Right kidney (tissue), 1 donor: ENCODE measurements at regions not wholly inside any gene's neighbourhood (a gene's known extent, or its start where the extent isn't known, plus 50 kb on each side); places are given as distances from the start of the nearest gene placed in this dataset.

Experiments
- DNase-seq: peaks from one replicate; pipeline ENCODE4 v3.0.0-alpha.2; 2016

DNA sequence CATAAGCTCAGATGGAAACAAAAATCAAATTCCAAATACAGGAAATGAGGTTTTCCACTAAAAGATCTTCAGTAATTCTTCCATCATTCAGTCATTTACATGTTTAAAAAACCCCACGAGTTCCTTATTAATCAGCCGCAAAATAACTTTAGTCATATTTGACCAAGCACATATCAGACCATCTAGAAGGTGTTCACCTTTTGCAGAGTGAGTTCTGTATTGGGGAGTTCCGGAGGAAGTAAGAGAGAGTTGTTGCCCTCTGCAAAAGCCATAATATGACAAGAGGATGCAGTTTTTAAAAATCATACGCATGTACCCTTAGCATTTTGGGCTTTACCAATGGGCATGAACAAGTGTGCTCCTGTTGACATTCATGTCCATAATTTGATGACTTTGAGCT lies 61.6 kb downstream of the CCR1 start:
- no peak for DNase-seq

DNA sequence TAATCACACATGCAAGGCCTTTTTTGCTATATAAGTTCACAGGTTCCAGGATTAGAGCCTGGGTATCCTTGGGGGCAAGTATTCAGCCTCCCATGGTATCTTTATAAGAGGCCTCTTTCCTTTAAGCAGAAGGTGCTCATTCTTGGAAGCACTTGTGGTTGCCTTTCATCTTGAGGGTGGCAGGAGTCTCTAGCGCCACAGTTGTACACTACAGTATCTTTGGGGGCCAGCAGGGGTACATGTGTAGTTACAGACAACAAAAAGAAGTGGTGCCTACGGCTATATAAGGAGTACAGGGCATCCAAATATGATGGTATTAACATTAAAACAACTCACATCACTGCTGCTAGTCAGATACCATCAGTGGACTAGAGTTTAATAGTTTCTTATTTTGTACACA lies 62.1 kb downstream of the CCR1 start:
- DNase-seq, result no peak

DNA sequence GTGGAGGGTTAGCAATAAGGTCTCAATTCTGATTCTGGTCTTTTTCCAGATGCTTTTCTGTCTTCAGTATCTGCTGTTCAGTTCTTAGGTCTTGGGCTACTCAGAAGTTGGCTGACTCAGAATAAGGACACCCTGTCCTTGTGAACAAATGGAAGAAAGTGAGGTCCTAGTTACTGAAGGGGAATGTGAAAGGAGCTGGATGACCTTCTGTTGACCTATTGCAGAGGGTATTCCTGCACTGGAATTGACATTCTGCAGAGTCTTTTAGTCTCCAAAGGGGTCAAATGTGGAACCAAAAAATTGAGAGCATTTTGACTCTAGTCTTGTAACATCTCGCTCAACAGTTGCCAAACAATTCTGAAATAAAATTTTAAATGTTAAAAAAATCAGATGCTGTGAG lies 63.0 kb downstream of the CCR1 start:
- DNase-seq, result no peak

DNA sequence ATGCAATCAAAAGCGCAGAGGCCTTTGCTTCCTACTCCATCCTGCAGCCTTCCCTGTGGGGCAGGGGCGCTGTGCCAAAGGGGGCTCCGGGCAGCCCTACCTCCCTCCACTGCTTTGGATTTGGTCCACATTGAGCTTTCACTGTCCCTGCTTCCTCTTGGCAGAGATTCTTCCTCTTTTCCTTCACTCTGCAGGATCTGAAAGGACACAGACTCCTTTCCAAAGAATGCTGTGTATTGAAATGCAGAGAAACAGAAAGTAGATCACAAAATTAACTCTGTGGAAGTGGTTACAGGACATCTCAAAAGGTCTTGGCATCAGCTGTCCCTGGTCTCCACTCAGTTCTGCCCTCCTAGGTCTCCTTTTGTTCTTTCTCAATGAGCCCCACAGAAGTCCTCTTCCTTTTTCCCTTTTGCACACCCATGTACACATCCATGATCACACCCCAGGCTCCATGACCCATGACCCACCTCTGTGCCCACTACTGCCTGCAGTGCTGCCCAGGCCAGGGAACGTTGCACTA lies 64.1 kb downstream of the CCR1 start:
- no peak for DNase-seq

DNA sequence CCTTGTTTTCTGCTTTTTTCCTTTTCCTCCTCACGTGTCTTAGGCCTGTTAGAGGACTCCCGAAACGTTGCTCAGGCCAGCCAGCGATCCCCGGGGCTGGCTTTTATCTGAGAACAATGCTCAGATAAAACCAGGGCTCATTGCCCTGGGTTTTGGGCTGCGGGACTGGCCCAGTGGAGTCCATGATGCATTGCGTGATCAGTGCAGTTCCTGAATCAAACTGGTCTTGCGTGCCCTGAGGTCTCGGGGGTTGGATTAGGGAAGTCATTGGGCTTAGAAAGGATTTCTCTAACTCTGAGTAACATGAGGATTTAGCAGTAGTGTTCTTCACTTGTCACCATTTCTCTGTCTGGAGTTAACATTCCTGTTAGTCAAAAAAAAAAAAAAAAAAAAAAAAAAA lies 66.3 kb downstream of the CCR1 start:
- DNase-seq, result no peak

DNA sequence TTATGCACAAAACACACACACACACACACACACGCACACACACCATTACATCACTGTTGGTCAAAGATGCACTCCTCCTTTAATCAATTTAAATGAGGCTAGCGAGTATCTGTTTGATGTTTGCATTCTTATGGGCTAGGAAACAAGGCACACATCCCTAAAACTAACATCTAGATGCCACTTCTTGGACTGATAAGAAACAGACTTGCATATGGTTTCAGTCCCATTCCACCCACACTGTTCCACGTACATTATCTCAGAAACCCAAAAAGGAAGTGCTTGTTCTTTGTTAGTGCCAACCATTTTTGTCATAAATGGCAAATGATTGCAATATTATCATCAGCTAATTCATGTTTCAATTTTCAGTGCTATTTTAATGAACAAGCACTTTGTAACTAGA lies 69.5 kb downstream of the CCR1 start:
- no peak for DNase-seq

DNA sequence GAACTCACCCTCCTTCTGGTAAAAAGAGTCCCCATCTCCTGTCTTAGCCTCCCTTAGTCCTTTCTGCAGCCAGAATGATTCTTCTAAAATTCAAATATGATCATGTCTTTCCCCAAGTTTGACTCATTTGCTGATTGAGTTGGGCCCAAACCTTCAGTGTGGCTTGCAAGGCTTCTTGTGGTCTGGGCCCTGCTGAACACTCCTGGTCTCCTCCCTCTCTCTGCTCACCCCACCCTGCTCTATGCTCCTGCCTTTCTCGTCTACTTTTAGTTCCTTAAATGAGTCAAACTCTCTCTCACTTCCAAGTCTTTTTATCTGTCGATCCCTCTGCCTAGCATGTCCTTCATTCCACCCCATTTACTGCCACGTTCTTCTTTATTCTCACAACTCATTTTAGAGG lies 72.6 kb downstream of the CCR1 start:
- no peak for DNase-seq

DNA sequence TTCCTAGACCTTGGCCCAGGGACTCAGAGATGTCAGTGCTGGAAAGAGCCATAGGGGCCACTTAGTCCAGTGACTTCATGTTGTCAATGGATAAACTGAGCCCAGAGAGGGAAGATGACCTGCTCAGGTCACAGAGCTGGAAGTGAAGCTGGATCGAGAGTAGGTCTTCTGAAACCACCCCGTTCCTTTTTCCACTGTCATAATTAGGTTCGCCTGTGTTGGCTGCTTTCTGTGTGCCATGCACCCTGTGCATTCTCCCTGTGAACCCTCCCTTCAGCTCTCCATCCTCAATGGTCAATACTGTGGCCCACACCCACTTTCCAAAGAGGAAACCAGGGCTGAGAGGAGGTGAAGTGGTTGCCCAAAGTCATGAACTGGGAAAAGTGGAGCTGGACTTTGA lies 74.8 kb downstream of the CCR1 start:
- no peak for DNase-seq

DNA sequence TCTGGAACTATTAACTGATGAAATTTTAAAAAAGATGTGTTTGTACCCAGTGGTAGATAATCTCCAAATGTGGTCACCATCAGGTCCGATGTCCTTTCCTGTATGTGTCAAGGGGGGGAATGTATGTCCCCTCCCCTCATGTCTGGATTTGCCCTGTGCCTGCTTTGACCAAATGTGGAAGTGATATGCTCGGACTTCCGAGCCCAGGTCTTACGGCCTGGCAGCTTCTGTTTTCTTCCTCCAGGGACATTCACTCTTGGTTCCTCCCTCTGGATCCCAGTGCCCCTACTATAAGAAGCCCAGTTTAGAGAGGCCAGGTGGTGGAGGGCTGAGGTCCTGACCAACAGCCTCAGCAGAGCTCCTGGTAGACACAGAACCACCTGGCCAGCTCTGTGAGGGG lies 75.5 kb downstream of the CCR1 start:
- DNase-seq, result no peak

DNA sequence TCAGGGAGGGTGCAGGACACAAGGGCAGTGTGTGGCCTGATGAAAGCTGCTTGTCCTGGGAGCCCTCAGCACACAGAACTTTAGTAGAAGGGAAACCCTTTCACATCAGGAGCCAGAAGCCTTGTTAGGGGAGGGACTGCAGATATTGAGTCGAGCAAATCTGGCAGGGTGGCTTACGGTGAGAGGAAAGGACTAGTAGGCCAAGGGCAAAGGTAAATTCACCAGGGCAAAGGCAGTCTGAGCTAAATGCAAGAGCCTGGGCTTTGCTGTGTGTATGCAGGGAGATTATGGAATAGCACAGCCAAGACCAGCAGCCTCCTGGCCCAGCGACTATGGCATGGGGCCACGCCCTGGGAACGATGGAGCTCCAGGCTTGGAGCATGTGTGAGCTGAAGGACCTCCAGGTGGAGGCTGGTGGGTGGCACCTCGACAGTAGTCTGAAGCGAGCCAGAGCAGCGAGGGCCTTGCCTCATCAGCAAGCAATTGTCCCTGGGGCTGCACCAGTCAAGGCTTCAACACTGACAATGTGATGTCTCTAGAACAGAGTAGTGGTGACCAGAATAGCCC lies 76.1 kb downstream of the CCR1 start:
- no peak for DNase-seq

DNA sequence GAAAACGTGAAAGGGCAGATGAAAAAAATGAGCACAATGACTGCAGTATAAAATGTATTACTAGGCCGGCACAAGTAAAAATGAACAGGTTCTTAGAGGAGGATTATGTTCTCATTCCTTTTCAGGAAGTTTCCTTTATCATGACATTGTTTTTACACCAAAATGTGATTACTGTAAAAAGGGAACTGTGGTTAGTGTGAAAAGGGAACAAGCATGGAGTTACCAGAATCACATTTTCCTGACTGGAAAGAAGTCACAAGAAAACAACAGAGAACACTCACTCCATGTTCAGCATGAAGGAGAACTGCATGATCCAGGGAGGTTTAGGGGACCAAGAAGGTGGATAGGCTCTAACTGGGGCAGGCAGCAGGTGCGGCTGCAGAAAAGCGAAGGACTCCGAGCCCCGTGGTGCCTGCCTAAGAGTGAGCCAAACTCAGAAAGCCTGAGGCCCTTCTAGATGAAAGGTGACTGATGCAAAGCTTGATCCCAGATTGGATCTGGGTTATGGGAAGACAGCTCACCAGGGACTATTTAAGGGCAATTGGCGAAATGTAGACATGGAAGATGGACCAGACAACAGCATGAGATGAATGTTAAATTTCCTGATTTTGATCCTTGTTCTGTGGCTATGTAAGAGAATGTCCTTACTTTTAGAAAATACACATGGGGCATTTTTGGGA lies 77.3 kb downstream of the CCR1 start:
- DNase-seq, result no peak

DNA sequence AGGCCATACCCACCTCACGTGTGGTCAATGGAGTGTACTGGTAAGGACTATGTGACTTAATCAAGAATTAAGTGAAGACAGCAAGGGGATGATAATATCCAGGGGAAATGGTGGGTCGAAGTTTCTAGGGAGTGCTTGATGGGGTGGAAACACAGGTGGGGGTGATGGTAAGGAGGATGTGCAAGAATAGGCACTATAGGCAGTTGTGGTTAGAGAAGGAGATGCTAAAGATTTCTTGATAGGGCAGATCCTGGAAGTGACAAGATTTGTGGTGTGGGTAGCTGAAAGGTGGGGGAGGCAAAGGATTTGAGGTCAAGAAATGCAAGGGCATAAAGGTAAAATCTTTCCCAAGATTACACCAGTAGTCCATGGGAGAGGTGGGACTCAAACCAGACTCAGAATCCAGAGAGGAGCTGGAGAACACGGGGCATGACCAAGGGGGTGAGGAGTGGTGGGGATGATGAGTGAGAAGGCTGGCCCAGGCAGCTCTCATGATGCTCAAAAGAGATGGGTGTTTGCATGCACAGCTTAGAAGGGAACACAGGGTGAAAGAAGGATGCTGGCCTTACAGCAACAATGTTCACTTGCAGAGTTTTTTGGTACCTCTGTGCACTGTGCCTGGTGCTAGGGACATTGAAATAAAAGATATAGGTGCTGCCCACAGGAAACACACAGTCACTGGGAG lies 78.4 kb downstream of the CCR1 start:
- no peak for DNase-seq

DNA sequence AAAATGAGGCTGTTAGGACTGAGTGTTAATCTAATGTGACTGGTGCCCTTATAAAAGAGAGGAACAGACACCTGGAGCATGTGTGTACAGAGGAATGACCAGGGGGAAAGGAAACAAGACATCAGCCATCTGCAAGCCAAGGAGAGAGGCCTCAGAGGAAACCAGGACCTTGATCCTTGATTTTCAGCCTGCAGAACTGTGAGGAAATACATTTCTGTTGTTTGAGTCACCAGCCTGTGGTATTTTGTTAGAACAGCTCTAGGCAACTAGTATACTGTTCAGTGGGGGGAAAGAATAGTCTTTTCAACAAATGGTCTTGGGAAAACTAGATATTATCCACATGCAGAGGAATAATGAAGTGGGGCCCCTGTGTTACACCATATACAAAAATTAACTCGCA lies 80.6 kb downstream of the CCR1 start:
- no peak for DNase-seq

DNA sequence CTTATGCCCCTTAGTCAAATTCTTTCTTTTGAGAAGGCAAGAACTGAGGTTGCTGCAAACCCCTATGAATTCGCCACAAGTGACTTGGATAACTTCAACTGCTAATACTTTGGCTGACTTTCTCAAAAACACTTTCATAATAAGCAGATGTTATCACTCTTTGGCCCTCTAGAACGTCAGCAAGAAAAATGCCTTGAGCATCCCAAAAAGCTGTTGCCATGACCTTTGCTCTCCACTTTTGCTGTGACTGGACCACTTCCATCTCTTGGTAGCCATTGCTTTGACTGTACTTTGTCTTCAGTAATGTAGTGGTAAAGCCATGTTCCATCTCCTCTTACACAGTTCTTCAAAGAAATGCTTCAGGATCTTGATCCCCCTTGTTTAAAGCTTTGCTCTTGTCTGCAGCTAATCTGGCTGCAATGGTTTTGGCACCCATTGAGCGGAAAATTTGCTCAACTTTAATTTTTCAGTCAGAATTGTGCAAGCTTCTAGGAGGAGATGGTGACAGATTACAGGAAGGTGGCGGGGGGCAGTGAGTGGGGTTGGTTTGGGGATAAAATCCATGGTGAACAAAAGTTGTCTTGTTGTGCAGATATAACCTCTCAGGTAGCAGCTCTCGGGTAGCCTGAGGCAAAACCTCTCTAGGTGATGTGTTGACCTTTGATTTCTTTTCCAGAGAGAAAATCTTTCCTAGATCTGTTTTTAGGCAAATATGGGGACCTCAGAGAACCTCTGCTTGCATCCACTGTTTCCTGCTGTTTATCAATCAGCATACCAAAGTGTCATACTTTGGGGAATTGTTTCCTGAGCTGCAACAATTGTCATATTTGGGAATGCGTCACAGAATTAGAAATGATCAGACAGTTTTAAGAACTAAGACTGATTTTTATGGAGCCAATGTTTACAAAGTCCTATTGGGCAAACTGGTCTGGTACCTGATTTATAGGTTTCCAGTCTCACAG lies 83.6 kb downstream of the CCR1 start:
- no peak for DNase-seq

DNA sequence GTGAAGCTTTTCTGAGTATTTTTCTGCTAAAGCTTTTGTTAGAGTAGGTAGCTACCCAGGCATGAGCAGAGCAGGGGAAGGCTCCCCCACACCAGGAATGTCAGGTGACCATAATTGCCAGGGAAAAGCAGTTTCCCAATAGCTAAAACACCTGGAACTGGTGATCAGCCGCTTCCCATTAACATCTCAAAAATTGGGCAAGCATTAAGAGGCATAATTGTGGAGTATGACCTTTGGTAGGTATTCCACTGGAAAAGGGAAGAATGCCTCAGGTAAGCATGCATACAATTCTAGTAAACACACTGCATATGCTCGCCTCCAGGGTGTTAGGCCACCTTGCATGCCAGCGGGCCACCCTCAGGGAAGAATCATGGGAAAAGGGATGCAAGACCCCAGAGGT lies 84.5 kb downstream of the CCR1 start:
- DNase-seq, result no peak

DNA sequence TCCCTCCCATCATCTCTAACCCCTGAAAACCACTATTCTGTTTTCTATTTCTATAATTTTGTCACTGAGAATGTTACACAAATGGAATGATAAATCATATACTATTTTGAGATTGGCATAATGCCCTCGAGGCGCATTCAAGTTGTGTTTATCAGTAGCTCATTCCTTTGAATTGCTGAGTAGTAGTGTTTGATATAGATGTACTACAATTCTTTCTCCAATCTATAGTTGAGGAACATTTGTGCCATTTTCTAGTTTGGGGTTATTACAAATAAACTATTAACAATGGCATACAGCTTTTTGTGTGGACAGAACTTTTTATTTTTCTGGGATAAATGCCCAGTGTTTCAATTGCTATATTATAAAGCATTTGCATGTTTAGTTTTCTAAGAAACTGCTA lies 86.0 kb downstream of the CCR1 start:
- no peak for DNase-seq

DNA sequence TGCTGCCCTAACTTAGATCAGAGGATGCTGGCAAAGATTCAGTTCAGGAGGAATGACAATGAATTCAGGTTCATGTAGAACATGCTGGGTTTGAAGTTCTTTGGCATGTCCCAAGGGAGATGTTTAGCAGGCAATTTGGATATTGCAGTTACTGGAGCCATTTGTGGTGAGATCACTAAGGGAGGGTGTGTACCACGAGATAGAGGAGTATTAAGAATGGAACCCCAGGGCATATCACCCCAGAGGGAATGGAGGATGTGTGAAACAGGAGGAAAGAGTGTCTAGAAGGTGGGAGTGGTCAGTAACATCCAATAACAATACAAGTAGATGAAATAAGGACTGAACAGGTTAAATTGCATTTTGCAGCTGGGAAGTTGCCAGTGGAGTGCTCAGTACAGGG lies 87.1 kb downstream of the CCR1 start:
- DNase-seq, result no peak

DNA sequence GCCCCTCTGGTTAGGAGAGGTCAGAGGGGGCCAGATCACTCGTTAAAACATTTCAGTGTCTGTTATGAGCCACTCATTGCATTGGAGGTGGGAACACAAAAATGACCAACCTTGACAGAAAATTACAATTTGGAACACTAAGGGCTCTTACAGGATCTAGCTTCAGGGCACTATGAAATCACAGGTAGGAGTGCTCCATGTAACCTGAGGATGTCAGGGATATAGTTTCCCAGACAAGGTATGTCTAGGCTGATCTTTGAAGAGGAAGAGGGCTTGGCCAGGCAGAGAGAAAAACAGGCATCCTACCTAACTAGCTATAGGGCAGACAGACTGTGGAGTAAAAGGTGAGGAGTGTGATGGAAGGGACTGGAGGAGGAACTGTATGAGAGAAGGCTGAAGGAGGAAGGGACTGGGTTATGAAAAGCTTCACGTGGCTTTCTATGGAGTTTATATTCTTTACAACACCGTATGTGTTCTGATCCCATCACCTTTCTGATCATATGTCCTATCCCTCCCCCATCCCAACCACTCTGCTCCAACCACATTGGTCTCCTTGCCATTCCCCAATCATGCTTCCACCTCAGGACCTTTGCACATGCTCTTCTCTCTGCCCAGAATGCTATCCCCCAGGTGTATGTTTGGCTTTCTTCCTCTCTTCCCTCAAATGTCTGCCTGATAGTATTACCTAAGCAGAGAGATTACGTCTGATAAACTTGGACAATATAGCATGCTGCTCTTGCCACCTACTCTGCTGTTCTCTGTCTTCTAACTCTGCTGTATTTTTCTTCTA lies 88.2 kb downstream of the CCR1 start:
- DNase-seq, result no peak

DNA sequence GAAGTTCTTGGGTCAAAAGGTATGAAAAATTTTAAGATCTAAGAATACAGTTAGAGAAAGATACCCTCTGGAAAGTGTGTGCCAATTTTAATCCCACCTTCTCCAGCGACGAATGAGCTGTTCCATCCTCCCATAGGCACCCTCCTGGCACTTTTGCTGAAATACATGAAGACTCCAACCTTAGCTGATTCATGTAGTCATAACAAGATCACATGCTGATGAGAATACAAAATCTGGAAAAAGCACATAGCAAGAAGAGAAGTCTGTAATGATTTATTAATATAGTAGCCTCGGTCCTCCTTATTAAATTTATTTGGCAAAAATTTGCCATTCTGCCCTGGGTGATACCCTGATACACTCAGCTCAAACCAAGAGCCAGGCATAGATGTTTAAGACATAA lies 88.9 kb downstream of the CCR1 start:
- no peak for DNase-seq

DNA sequence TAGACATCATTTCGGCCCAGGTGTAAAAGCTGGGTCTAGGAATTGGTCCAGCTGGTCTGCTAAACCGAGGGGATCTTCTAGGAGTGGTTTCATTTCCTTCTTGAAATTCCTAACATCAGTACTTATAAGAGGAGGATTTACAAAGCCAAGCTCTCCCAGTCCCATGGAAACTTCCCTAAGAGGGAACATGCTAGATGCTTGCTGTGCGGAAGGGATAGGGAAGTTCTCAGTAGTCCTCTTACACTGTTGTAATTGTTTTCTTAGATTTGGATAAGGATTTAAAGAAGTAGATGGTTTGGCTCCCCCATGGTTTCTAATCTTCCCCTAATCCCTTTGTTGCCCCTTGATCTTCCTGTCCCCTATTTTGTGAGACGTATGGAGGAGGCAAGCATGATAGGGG lies 89.7 kb upstream of the XCR1 start:
- DNase-seq, result no peak

DNA sequence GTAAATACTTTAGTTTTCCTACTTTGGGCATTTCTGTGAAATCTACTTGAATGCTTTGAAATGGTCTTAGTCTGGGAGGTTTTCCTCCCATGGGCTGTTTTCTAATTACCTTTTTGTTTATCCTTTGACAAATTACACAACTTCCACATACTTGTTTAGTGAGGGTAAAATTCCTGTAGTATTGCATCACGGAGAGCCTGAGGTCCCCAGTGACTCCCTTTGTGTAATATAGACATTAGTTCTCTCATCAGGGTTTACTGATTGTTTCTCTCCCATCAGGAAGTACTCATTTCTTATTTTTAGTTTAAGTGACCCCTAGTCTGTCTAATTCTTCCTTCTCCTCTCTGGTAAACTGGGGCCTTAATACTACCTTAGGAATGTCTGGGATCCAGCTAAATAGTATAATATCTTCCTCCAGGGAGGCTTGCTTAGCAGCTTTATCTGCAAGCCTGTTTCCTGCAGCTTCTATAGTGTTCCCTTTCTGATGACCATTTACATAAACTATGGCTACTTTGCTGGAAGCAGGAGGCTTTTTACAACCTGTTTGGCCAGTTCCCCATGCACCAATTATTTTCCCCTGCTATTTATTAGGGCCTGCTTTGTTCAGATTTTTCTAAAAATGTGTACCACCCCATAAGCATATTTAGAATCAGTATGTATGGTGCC lies 87.2 kb upstream of the XCR1 start:
- DNase-seq, result no peak
